ENCODE measurements at regions not wholly inside any gene's neighbourhood (a gene's known extent, or its start where the extent isn't known, plus 50 kb on each side); places are given as distances from the start of the nearest gene placed in this dataset.

GRCh38 chr3:157782236-157782635, 279.0 kb upstream of the VEPH1 start:
- no peaks in the 10 kb centered on the region for H3K9me3 ChIP-seq (ENCODE audit: severe bottlenecking)
- H3K4me1 ChIP-seq (ENCODE audit: insufficient read depth, poor library complexity, severe bottlenecking), result peaks cover 32% of the 10 kb centered on the region
- H3K27ac ChIP-seq (ENCODE audit: poor library complexity, severe bottlenecking), result no peak overlapping the region
- H3K36me3 ChIP-seq (ENCODE audit: low read depth), result no peaks in the 10 kb centered on the region
- H3K4me3 ChIP-seq (ENCODE audit: severe bottlenecking), result no peak overlapping the region
- TF ChIP-seq, protein P1, sequence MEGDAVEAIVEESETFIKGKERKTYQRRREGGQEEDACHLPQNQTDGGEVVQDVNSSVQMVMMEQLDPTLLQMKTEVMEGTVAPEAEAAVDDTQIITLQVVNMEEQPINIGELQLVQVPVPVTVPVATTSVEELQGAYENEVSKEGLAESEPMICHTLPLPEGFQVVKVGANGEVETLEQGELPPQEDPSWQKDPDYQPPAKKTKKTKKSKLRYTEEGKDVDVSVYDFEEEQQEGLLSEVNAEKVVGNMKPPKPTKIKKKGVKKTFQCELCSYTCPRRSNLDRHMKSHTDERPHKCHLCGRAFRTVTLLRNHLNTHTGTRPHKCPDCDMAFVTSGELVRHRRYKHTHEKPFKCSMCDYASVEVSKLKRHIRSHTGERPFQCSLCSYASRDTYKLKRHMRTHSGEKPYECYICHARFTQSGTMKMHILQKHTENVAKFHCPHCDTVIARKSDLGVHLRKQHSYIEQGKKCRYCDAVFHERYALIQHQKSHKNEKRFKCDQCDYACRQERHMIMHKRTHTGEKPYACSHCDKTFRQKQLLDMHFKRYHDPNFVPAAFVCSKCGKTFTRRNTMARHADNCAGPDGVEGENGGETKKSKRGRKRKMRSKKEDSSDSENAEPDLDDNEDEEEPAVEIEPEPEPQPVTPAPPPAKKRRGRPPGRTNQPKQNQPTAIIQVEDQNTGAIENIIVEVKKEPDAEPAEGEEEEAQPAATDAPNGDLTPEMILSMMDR (IDR thresholded peaks at IDR 0.05; ENCODE audit: poor library complexity, severe bottlenecking), result no peak
- DNase-seq (ENCODE audit: low spot score) (no peak), ATAC-seq (ENCODE audit: low read depth) (no peak)
- no peaks in the 10 kb centered on the region for H3K27me3 ChIP-seq (ENCODE audit: insufficient read depth, poor library complexity, severe bottlenecking)

DNA sequence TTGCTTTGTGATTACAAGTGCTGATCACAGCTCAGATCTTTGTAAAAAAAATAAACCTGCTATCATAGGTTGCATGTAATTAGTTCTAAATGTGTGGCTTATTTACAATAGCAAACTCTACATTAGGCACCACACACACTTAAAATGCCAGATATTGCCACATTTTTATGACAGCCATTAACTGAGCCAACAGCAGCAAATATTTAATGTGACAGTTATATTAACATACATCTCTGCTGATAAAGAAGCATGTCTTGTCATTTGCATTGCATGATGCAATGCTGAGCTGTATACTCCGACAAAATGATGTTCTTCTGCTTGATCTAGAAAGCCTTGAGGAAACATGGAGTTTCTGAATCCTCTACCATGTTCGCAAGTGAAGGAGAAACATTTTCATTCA, 273.6 kb upstream of the VEPH1 start:
- ATAC-seq (ENCODE audit: low read depth), result no peak
- H3K4me3 ChIP-seq (ENCODE audit: severe bottlenecking), result no peak overlapping the region
- TF ChIP-seq, protein P1 (IDR thresholded peaks at IDR 0.05; ENCODE audit: poor library complexity, severe bottlenecking), result no peak

GRCh38 chr3:157775446-157775845, 272.2 kb upstream of the VEPH1 start:
- no peak for DNase-seq (ENCODE audit: low spot score)
- no peak for ATAC-seq (ENCODE audit: low read depth)
- no peaks in the 10 kb centered on the region for H3K4me1 ChIP-seq (ENCODE audit: insufficient read depth, poor library complexity, severe bottlenecking)
- no peak overlapping the region for H3K4me3 ChIP-seq (ENCODE audit: severe bottlenecking)
- no peaks in the 10 kb centered on the region for H3K36me3 ChIP-seq (ENCODE audit: low read depth)
- TF ChIP-seq, protein P1 (IDR thresholded peaks at IDR 0.05; ENCODE audit: poor library complexity, severe bottlenecking), result no peak
- no peak overlapping the region for H3K27ac ChIP-seq (ENCODE audit: poor library complexity, severe bottlenecking)
- H3K27me3 ChIP-seq (ENCODE audit: insufficient read depth, poor library complexity, severe bottlenecking), result no peaks in the 10 kb centered on the region
- no peaks in the 10 kb centered on the region for H3K9me3 ChIP-seq (ENCODE audit: severe bottlenecking)

More for the DNA sequence above, 273.6 kb upstream of the VEPH1 start:
- H3K36me3 ChIP-seq (ENCODE audit: low read depth), result no peaks in the 10 kb centered on the region
- DNase-seq (ENCODE audit: low spot score), result no peak
- H3K27me3 ChIP-seq (ENCODE audit: insufficient read depth, poor library complexity, severe bottlenecking), result no peaks in the 10 kb centered on the region
- H3K9me3 ChIP-seq (ENCODE audit: severe bottlenecking), result no peaks in the 10 kb centered on the region
- H3K4me1 ChIP-seq (ENCODE audit: insufficient read depth, poor library complexity, severe bottlenecking), result no peaks in the 10 kb centered on the region
- no peak overlapping the region for H3K27ac ChIP-seq (ENCODE audit: poor library complexity, severe bottlenecking)

- H3K27ac ChIP-seq (ENCODE audit: poor library complexity, severe bottlenecking), result no peak overlapping the region
- ATAC-seq (ENCODE audit: low read depth) (no peak), DNase-seq (ENCODE audit: low spot score) (no peak)
- H3K4me3 ChIP-seq (ENCODE audit: severe bottlenecking), result no peak overlapping the region
- no peaks in the 10 kb centered on the region for H3K4me1 ChIP-seq (ENCODE audit: insufficient read depth, poor library complexity, severe bottlenecking)
- H3K9me3 ChIP-seq (ENCODE audit: severe bottlenecking), result no peaks in the 10 kb centered on the region
- H3K27me3 ChIP-seq (ENCODE audit: insufficient read depth, poor library complexity, severe bottlenecking), result no peaks in the 10 kb centered on the region
- no peaks in the 10 kb centered on the region for H3K36me3 ChIP-seq (ENCODE audit: low read depth)
- TF ChIP-seq, protein P1 (IDR thresholded peaks at IDR 0.05; ENCODE audit: poor library complexity, severe bottlenecking), result no peak
Measured at GRCh38 chr3:157769378-157769777, 266.2 kb upstream of the VEPH1 start.

DNA sequence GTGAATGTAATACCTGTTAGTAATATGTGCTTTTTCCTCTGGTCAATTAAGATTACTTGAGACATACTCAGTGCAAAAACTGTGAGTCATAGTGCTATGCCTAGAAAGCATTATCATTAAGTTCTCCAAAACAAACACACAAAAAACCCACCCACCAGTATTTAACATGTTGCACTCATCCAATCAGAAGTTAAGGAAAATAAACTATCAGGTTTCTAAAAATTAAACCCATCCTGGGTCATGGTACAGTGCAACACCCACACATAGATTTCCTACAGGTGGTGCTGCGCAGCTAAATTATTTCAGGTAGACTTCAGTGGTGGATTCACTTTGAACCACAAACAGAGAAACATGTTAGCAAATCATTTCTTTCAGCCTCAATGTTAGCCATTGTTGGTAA, 264.4 kb upstream of the VEPH1 start:
- ATAC-seq (ENCODE audit: low read depth) (peak; percentile 67), DNase-seq (ENCODE audit: low spot score) (no peak)
- Histone ChIP-seq H3K4me1 (ENCODE audit: insufficient read depth, poor library complexity, severe bottlenecking) (no peaks in the 10 kb centered on the region), H3K36me3 (ENCODE audit: low read depth) (no peaks in the 10 kb centered on the region), H3K27ac (ENCODE audit: poor library complexity, severe bottlenecking) (no peak overlapping the region), H3K27me3 (ENCODE audit: insufficient read depth, poor library complexity, severe bottlenecking) (no peaks in the 10 kb centered on the region), H3K9me3 (ENCODE audit: severe bottlenecking) (no peaks in the 10 kb centered on the region), H3K4me3 (ENCODE audit: severe bottlenecking) (no peak overlapping the region)
- TF ChIP-seq, protein P1 (IDR thresholded peaks at IDR 0.05; ENCODE audit: poor library complexity, severe bottlenecking), result peak; percentile 43

All from RWPE2 (cell line).